A673 (cell line): ENCODE measurements at regions not wholly inside any gene's neighbourhood (a gene's known extent, or its start where the extent isn't known, plus 50 kb on each side); places are given as distances from the start of the nearest gene placed in this dataset.

Source experiments
- EZH2 ChIP-seq: fragments of 200-600 bp; sonication (generic); IDR thresholded peaks from 2 replicates; pipeline ENCODE4 v1.6.1; 2017; ENCODE audit warnings: borderline replicate concordance, low read depth, mild to moderate bottlenecking, mixed read lengths, antibody characterized with exemption, low read length; ENCODE audit not compliant: poor library complexity, severe bottlenecking
- TF ChIP-seq, protein P1 (sequence below): fragments of 300-800, 200-600 bp; sonication (generic); conservative IDR thresholded peaks from 2 replicates; pipeline ENCODE4 v1.5.1; 2017; ENCODE audit warnings: low read depth, mild to moderate bottlenecking, antibody characterized with exemption, low read length, moderate library complexity, mixed read lengths

DNA sequence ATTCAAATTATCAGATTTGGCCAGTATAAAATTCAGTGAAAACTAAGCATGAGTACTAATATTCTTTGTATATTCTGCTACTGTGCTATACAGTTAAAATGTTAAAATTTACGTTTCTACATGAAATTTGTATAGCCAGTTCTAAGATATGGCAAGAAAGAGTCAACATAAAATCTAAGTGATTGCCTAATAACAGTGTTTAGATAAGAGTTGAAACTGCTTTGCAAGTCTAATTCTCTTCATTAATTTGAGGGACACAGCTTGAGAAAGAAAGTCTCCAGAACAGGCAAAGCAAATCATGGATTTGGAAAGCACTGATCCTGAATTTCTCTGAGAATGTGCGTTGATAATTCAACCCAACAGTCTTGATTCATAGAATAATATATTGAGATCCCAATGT is 630.9 kb upstream of the USP24 start:
- TF ChIP-seq, protein P1, sequence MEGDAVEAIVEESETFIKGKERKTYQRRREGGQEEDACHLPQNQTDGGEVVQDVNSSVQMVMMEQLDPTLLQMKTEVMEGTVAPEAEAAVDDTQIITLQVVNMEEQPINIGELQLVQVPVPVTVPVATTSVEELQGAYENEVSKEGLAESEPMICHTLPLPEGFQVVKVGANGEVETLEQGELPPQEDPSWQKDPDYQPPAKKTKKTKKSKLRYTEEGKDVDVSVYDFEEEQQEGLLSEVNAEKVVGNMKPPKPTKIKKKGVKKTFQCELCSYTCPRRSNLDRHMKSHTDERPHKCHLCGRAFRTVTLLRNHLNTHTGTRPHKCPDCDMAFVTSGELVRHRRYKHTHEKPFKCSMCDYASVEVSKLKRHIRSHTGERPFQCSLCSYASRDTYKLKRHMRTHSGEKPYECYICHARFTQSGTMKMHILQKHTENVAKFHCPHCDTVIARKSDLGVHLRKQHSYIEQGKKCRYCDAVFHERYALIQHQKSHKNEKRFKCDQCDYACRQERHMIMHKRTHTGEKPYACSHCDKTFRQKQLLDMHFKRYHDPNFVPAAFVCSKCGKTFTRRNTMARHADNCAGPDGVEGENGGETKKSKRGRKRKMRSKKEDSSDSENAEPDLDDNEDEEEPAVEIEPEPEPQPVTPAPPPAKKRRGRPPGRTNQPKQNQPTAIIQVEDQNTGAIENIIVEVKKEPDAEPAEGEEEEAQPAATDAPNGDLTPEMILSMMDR: no peak
- no peak for TF ChIP-seq EZH2
